Stomach (tissue), 8 donors: ENCODE measurements at regions not wholly inside any gene's neighbourhood (a gene's known extent, or its start where the extent isn't known, plus 50 kb on each side); places are given as distances from the start of the nearest gene placed in this dataset.

ENCODE experiments used
- DNase-seq, 2 donors: peaks; one replicate each; pipeline versions ENCODE4 v3.0.0 to v3.0.0-alpha.2; 2013 to 2019
- H3K27ac ChIP-seq, 5 donors: fragments of 200-600 bp in 4 of 5; sonication (generic) in 4 of 5; one replicate each; pipeline ENCODE4 v1.5.1; 2013 to 2019; ENCODE audit warnings: mild to moderate bottlenecking in 1 of 5, moderate library complexity in 1 of 5
- H3K27me3 ChIP-seq, 3 donors: fragments of 200-600 bp; sonication (generic); one replicate each; pipeline ENCODE4 v1.5.1; 2017 to 2019; ENCODE audit warnings: mixed run types in 1 of 3
- H3K36me3 ChIP-seq, 4 donors: fragments of 200-600 bp; sonication (generic); 1 replicate in 3 of 4; 2 replicates in 1 of 4; pipeline ENCODE4 v1.5.1; 2016 to 2019
- H3K4me1 ChIP-seq, 4 donors: fragments of 200-600 bp; sonication (generic); one replicate each; pipeline ENCODE4 v1.5.1; 2016 to 2019
- H3K4me3 ChIP-seq, 4 donors: fragments of 200-600 bp; sonication (generic) in 3 of 4; one replicate each; pipeline ENCODE4 v1.5.1; 2016 to 2019; ENCODE audit warnings: mild to moderate bottlenecking in 1 of 4
- H3K9me3 ChIP-seq, 4 donors: fragments of 200-600 bp; sonication (generic); one replicate each; pipeline ENCODE4 v1.5.1; 2016 to 2019
- EP300 ChIP-seq: sonication (generic); formaldehyde crosslinking; IDR thresholded peaks from one replicate; pipeline ENCODE4 v1.6.1; 2017; ENCODE audit warnings: antibody characterized with exemption
- POLR2A ChIP-seq, 4 donors: fragments of 450-650 bp; IDR thresholded peaks; one replicate each; pipeline ENCODE4 v1.6.1; 2016; ENCODE audit warnings: antibody characterized with exemption in 4 of 4, control low read depth in 2 of 4, mild to moderate bottlenecking in 1 of 4, moderate library complexity in 1 of 4
- POLR2AphosphoS5 ChIP-seq, 3 donors: sonication (generic); formaldehyde crosslinking; IDR thresholded peaks; one replicate each; pipeline ENCODE4 v1.6.1; 2016; ENCODE audit warnings: antibody characterized with exemption in 3 of 3
- WGBS, 5 donors: extraction: QIAGEN DNeasy Blood & Tissue Kit in 3 of 5; methylation state at CpG; one replicate each; pipeline versions ENCODE4 v1.1.5 to v1.1.7; 2013 to 2018; 5-methylcytosine and 5-hydroxymethylcytosine counted together
- intact Hi-C: fragments of 100-400 bp; cut with DNase I; formaldehyde crosslinking; loops from one replicate; pipeline ENCODE4 v1.15.1; 2023; ENCODE audit warnings: low total_unique reads
- TF ChIP-seq, protein P1 (sequence below), 7 experiments: fragments of 450-650 bp in 4 of 7; fragments of 200-600 bp in 3 of 7; sonication (generic) in 3 of 7; IDR thresholded peaks; one replicate each; pipeline ENCODE4 v1.5.1; 2016 to 2019; ENCODE audit warnings: antibody characterized with exemption in 7 of 7, control low read depth in 2 of 7, mild to moderate bottlenecking in 1 of 7
- donor health status: healthy with polysubstance abuse.
- donor health status: Bipolar disorder and iron deficiency.
- donor health status: healthy.

DNA sequence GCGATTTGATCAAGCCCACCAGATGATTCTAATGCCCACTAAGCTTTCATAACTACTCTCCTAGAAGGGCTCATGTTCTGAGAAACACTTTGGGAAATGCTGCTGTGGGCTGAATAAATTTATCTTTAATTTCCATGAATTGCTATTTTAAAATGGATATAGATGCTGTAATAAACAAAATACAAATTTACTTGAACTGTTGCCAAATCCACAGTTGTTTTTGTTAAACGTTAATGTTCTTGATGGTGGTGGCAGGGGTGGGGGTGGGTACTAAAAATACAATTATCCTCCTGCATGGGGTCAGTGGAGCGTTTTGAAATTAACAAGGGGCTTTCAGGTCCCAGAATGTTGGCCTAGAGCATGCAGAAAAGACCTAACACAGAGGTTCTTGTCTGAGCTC lies 244.7 kb upstream of the POU3F1 start:
- peaks cover 0 to 63% (median 19%) of the 10 kb centered on the region in 3 donors for H3K27me3 ChIP-seq
- H3K4me1 ChIP-seq, result peaks cover 0 to 7% (median 2%) of the 10 kb centered on the region in 4 donors
- H3K27ac ChIP-seq, result no peak overlapping the region
- no peaks in the 10 kb centered on the region for H3K36me3 ChIP-seq
- WGBS, 5 donors, result 33 to 44% (median 41%) methylated on average over 3 of the region's 3 CpGs
- peaks cover 0 to 6% (median 0%) of the 10 kb centered on the region in 4 donors for H3K9me3 ChIP-seq
- no peak for TF ChIP-seq POLR2A (IDR thresholded peaks at IDR 0.05)
- DNase-seq, result no peak
- intact Hi-C loops, result no loop called here
- H3K4me3 ChIP-seq, result no peak overlapping the region

DNA sequence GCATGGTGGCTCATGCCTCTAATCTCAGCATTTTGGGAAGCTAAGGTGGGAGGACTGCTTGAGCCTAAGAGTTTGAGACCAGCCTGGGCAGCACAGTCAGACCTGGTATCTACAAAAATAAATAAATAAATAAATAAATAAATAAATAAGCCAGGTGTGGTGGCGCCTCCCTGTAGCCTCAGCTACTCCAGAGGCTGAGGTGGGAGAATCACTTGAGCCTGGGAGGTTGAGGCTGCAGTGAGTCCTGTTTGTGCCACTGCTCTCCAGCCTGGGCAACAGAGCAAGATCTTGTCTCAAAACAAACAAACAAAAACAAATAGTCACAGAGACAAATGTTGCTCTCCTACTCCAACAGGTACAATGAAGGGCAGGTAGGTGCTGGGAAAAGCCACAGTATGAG lies 242.4 kb upstream of the POU3F1 start:
- Histone ChIP-seq H3K27ac (no peak overlapping the region), H3K9me3 (peaks cover 0 to 6% (median 0%) of the 10 kb centered on the region in 4 donors), H3K27me3 (peaks cover 0 to 48% (median 11%) of the 10 kb centered on the region in 3 donors), H3K4me3 (no peak overlapping the region), H3K36me3 (no peaks in the 10 kb centered on the region), H3K4me1 (peaks cover 0 to 7% (median 2%) of the 10 kb centered on the region in 4 donors)
- WGBS, 5 donors, result 75 to 93% (median 84%) methylated on average over 1 of the region's 1 CpG
- TF ChIP-seq, protein P1, sequence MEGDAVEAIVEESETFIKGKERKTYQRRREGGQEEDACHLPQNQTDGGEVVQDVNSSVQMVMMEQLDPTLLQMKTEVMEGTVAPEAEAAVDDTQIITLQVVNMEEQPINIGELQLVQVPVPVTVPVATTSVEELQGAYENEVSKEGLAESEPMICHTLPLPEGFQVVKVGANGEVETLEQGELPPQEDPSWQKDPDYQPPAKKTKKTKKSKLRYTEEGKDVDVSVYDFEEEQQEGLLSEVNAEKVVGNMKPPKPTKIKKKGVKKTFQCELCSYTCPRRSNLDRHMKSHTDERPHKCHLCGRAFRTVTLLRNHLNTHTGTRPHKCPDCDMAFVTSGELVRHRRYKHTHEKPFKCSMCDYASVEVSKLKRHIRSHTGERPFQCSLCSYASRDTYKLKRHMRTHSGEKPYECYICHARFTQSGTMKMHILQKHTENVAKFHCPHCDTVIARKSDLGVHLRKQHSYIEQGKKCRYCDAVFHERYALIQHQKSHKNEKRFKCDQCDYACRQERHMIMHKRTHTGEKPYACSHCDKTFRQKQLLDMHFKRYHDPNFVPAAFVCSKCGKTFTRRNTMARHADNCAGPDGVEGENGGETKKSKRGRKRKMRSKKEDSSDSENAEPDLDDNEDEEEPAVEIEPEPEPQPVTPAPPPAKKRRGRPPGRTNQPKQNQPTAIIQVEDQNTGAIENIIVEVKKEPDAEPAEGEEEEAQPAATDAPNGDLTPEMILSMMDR (IDR thresholded peaks at IDR 0.05), result no peak
- TF ChIP-seq POLR2A (IDR thresholded peaks at IDR 0.05) (no peak), POLR2AphosphoS5 (IDR thresholded peaks at IDR 0.05) (no peak), EP300 (no peak)
- intact Hi-C loops, result no loop called here
- no peak for DNase-seq

DNA sequence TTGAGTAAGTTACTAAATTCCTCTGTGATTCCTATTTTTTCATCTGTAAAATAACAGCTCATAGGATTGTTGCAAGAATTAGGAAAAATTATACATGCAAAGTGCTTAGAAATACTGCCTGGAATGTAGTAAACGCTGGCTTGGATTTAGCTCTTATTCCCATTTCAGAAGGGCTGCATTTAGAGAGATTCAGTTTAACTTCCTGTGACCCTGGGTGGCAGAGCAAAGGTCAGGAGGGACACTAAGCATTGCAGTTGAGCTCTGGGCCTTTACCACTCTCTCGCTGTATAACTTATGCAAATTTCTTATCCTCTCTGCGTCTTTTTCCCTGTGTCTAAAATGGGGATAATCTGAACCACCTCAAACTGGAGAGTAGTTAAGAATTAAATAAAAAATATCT lies 241.0 kb upstream of the POU3F1 start:
- no peak overlapping the region for H3K4me3 ChIP-seq
- 29 to 65% (median 59%) methylated on average over 3 of the region's 3 CpGs for WGBS, 5 donors
- TF ChIP-seq POLR2AphosphoS5 (IDR thresholded peaks at IDR 0.05) (no peak), POLR2A (IDR thresholded peaks at IDR 0.05) (no peak)
- TF ChIP-seq, protein P1 (IDR thresholded peaks at IDR 0.05), result no peak
- H3K4me1 ChIP-seq, result peaks cover 0 to 7% (median 2%) of the 10 kb centered on the region in 4 donors
- no peaks in the 10 kb centered on the region for H3K36me3 ChIP-seq
- peaks cover 0 to 47% (median 0%) of the 10 kb centered on the region in 3 donors for H3K27me3 ChIP-seq
- no peak overlapping the region for H3K27ac ChIP-seq
- no peak for DNase-seq
- H3K9me3 ChIP-seq, result no peaks in the 10 kb centered on the region
- intact Hi-C loops, result no loop called here

DNA sequence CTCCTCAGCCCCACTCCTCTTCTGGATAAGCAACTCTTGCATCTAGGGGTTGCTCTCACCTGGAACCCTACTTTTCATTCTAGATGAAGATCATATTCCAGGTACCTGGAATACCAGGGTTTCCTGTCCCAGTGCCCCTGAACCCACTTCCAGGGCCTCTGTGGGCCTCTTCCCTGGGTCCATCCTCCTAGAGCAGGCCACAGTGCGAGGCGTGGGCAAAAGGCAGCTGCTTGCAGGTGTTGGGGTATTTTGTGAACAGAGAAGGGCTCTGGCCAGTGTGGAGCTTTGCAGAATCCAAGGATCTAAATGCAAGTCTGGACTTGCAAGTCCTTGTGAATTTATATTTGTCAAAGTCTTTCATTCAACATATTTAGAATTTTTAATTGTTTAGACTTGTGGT lies 240.4 kb upstream of the POU3F1 start:
- Histone ChIP-seq H3K27ac (no peak overlapping the region), H3K36me3 (no peaks in the 10 kb centered on the region), H3K9me3 (no peaks in the 10 kb centered on the region), H3K27me3 (peaks cover 0 to 47% (median 0%) of the 10 kb centered on the region in 3 donors), H3K4me3 (no peak overlapping the region), H3K4me1 (peaks cover 0 to 3% (median under 1%) of the 10 kb centered on the region in 4 donors)
- intact Hi-C loops, result no loop called here
- 87 to 100% (median 95%) methylated on average over 2 of the region's 2 CpGs for WGBS, 5 donors
- no peak for DNase-seq
- TF ChIP-seq POLR2A (IDR thresholded peaks at IDR 0.05) (no peak), POLR2AphosphoS5 (IDR thresholded peaks at IDR 0.05) (no peak), EP300 (no peak)
- TF ChIP-seq, protein P1 (IDR thresholded peaks at IDR 0.05), result no peak

DNA sequence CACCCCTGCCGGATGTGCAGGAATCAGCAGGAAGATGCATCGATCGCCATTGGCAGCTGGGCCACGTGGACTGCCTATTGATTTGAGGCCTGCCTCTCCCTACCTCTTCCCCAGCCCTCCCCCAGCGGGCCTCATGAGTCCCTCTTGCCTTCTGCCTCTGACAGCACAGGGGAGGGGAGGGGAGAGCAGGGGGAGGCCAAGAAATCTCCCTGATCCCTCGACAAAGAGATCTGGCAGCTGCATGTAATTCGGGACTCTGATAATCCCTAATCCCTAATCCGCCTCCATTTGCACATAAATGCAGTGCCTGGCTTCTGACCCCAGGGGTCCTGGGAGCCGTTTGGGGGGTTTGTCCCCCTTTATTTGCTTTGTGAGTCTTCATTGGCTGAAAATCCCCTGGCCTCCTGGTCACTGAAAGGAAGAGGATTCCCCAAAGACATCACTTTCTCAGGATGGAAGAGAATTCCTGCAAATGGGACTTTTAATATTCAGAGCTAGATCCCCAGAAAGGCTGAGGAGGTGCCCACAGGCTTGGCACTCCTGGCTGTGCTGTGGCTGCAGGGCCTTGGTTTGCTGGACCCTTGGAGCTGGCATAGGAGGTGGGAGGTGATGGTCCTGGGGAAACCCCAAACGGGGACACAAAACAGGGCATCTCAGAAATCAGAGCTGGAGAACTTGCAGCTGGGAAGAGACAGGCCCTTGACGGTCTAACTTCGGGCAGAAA lies 239.4 kb upstream of the POU3F1 start:
- Histone ChIP-seq H3K9me3 (no peaks in the 10 kb centered on the region), H3K27ac (no peak overlapping the region), H3K27me3 (peaks cover 0 to 43% (median 0%) of the 10 kb centered on the region in 3 donors), H3K4me1 (no peaks in the 10 kb centered on the region), H3K4me3 (no peak overlapping the region), H3K36me3 (no peaks in the 10 kb centered on the region)
- WGBS, 5 donors, result 45 to 58% (median 49%) methylated on average over 12 of the region's 12 CpGs
- intact Hi-C loops, result no loop called here
- no peak for TF ChIP-seq POLR2AphosphoS5 (IDR thresholded peaks at IDR 0.05)
- no peak for TF ChIP-seq POLR2A (IDR thresholded peaks at IDR 0.05)
- TF ChIP-seq, protein P1 (IDR thresholded peaks at IDR 0.05), result no peak
- no peak for TF ChIP-seq EP300
- no peak for DNase-seq
